ENCODE measurements at regions not wholly inside any gene's neighbourhood (a gene's known extent, or its start where the extent isn't known, plus 50 kb on each side); places are given as distances from the start of the nearest gene placed in this dataset.

GRCh38 chr2:15715596-15715995 lies 123.9 kb downstream of the DDX1 start:
- TF ChIP-seq, protein P1, sequence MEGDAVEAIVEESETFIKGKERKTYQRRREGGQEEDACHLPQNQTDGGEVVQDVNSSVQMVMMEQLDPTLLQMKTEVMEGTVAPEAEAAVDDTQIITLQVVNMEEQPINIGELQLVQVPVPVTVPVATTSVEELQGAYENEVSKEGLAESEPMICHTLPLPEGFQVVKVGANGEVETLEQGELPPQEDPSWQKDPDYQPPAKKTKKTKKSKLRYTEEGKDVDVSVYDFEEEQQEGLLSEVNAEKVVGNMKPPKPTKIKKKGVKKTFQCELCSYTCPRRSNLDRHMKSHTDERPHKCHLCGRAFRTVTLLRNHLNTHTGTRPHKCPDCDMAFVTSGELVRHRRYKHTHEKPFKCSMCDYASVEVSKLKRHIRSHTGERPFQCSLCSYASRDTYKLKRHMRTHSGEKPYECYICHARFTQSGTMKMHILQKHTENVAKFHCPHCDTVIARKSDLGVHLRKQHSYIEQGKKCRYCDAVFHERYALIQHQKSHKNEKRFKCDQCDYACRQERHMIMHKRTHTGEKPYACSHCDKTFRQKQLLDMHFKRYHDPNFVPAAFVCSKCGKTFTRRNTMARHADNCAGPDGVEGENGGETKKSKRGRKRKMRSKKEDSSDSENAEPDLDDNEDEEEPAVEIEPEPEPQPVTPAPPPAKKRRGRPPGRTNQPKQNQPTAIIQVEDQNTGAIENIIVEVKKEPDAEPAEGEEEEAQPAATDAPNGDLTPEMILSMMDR (IDR thresholded peaks at IDR 0.05; ENCODE audit: low read depth, low read length): no peak
- TF ChIP-seq EZH2phosphoT487 (IDR thresholded peaks at IDR 0.05; ENCODE audit: low read depth): no peak

Data from OCI-LY3 (cell line).